ENCODE measurements at regions not wholly inside any gene's neighbourhood (a gene's known extent, or its start where the extent isn't known, plus 50 kb on each side); places are given as distances from the start of the nearest gene placed in this dataset.

DNA sequence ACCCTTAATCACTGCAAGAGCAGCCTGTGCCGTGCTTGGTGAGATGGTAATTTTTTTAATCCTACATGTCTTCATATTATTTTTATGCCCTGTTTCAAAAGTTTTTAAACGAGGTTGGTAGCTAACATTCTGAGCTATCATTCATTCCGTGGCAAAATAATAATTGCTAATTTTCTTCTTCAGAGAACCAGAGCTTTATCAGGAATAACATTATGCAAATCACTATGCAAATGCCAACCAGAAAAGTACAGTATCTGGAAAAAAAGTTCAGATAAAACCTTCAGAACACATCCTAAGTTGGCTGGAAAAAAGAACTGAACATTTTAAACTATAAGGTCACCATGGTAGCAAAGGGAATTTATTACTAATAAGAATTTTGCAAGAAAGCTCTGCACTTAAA, 165.1 kb upstream of the NABP1 start:
- TF ChIP-seq, protein P1, sequence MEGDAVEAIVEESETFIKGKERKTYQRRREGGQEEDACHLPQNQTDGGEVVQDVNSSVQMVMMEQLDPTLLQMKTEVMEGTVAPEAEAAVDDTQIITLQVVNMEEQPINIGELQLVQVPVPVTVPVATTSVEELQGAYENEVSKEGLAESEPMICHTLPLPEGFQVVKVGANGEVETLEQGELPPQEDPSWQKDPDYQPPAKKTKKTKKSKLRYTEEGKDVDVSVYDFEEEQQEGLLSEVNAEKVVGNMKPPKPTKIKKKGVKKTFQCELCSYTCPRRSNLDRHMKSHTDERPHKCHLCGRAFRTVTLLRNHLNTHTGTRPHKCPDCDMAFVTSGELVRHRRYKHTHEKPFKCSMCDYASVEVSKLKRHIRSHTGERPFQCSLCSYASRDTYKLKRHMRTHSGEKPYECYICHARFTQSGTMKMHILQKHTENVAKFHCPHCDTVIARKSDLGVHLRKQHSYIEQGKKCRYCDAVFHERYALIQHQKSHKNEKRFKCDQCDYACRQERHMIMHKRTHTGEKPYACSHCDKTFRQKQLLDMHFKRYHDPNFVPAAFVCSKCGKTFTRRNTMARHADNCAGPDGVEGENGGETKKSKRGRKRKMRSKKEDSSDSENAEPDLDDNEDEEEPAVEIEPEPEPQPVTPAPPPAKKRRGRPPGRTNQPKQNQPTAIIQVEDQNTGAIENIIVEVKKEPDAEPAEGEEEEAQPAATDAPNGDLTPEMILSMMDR (IDR thresholded peaks at IDR 0.05) = no peak
- TF ChIP-seq POLR2A (IDR thresholded peaks at IDR 0.05) (no peak), POLR2AphosphoS5 (IDR thresholded peaks at IDR 0.05) (no peak)
- DNase-seq (ENCODE audit: low spot score) = no peak
- intact Hi-C loops (cut with DNase I) = no loop called here
- Histone ChIP-seq H3K27me3 (replicated peaks; ENCODE audit: insufficient read depth) (no peaks in the 10 kb centered on the region), H3K4me1 (replicated peaks) (no peaks in the 10 kb centered on the region), H3K4me3 (no peak overlapping the region), H3K36me3 (no peaks in the 10 kb centered on the region), H3K27ac (no peak overlapping the region), H3K9me3 (no peaks in the 10 kb centered on the region)
- 81% methylated on average over 3 of the region's 3 CpGs for WGBS

DNA sequence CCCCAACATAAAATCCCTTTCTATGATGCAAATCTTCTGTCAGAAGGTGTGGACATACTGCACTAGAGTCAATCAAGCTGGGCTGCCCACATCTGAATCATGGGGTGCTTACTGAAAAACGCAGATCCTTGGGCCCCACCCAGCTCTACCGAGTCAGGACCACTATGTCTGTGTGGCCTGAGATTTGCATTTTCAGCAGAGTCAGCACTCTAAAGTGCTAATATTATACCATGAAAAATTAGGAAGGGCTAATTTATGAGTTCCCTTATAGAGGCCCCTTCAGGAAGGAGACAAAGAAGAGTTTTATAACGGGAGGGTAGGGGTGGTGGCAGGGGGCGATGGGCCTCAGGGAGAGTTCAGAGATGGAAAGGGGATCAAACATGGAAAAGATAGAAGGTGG, 163.3 kb upstream of the NABP1 start:
- no peak for TF ChIP-seq POLR2A (IDR thresholded peaks at IDR 0.05)
- TF ChIP-seq, protein P1 (IDR thresholded peaks at IDR 0.05) = no peak
- TF ChIP-seq POLR2AphosphoS5 (IDR thresholded peaks at IDR 0.05) = no peak
- no peaks in the 10 kb centered on the region for H3K36me3 ChIP-seq
- no peak overlapping the region for H3K27ac ChIP-seq
- H3K4me1 ChIP-seq (replicated peaks) = no peaks in the 10 kb centered on the region
- no peak overlapping the region for H3K4me3 ChIP-seq
- intact Hi-C loops (cut with DNase I) = no loop called here
- H3K9me3 ChIP-seq = no peaks in the 10 kb centered on the region
- H3K27me3 ChIP-seq (replicated peaks; ENCODE audit: insufficient read depth) = no peaks in the 10 kb centered on the region
- 62% methylated on average over 3 of the region's 4 CpGs for WGBS
- DNase-seq (ENCODE audit: low spot score) = no peak

DNA sequence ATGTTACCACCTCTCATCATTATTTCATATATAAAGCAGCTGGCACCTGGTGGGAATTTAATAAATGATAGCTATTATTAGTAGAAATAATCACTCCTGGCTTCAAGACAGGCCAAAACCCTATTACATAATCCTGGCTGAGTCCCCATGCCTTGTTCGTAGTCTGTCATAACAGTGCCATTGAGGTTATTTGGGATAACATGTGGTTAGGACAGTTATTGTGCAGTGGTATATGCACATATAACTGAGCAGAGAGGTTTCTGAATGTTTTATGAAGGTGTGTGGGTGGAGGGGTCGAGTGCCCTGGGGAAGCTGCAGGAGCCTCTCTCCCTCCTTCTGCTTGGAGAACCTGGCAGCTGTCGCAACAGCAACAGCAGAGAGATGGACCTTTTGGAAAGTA, 162.4 kb upstream of the NABP1 start:
- WGBS = 67% methylated on average over 3 of the region's 3 CpGs
- Histone ChIP-seq H3K4me3 (no peak overlapping the region), H3K27ac (no peak overlapping the region), H3K4me1 (replicated peaks) (no peaks in the 10 kb centered on the region), H3K27me3 (replicated peaks; ENCODE audit: insufficient read depth) (no peaks in the 10 kb centered on the region), H3K36me3 (no peaks in the 10 kb centered on the region), H3K9me3 (no peaks in the 10 kb centered on the region)
- intact Hi-C loops (cut with DNase I) = no loop called here
- no peak for DNase-seq (ENCODE audit: low spot score)
- TF ChIP-seq POLR2A (IDR thresholded peaks at IDR 0.05) = no peak
- no peak for TF ChIP-seq POLR2AphosphoS5 (IDR thresholded peaks at IDR 0.05)
- TF ChIP-seq, protein P1 (IDR thresholded peaks at IDR 0.05) = no peak

DNA sequence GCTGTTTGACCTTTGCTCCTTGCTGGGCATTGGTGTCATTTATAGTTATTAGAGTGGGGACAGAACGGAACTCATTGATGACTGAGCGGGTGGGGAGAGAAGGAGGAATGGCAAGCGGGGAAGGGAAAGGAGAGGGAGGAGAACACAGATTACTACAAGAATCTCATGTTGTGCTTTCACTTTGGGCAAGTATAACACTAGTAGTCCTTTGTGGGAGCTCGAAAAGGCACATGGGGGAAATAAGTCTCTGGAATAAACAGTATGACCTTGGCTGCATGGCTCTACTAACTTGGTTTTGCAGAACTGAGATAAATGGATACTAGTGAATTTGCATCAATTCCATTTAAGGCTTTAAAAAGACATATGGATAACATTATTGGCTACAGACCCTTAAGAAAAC, 161.7 kb upstream of the NABP1 start:
- H3K4me3 ChIP-seq = no peak overlapping the region
- no peaks in the 10 kb centered on the region for H3K4me1 ChIP-seq (replicated peaks)
- TF ChIP-seq POLR2AphosphoS5 (IDR thresholded peaks at IDR 0.05) = no peak
- TF ChIP-seq, protein P1 (IDR thresholded peaks at IDR 0.05) = no peak
- no peak for TF ChIP-seq POLR2A (IDR thresholded peaks at IDR 0.05)
- H3K9me3 ChIP-seq = no peaks in the 10 kb centered on the region
- no peak overlapping the region for H3K27ac ChIP-seq
- no peaks in the 10 kb centered on the region for H3K27me3 ChIP-seq (replicated peaks; ENCODE audit: insufficient read depth)
- no peak for DNase-seq (ENCODE audit: low spot score)
- intact Hi-C loops (cut with DNase I) = no loop called here
- H3K36me3 ChIP-seq = no peaks in the 10 kb centered on the region
- WGBS = 82% methylated on average over 4 of the region's 4 CpGs

DNA sequence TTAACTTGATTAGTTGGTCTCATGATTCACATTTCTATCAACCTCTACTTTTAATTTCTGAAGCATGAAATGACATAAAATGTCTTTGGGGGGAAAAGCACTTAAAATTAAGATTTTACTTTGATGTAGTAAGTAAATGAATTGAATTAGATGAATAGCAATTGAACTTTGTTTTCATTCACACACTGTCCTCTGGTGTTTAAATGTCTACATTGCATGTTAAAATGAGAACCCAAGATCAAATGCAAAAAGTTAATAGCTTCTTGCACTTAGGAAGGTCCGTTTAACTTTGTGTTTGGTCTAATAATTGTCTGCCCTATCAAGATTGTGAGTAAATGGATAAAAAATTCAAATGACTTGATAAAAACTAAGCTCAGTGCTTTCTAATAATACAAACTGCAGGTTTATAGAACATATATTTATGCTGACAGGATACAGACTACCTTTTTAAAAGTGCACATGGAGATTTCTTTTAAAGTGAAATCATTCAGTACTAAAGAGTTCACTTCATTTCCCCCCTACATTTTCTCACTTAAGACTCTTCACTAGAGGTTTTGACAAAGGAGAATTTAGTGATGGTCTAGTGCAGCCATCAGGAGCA, 156.2 kb upstream of the NABP1 start:
- no peak for DNase-seq (ENCODE audit: low spot score)
- Histone ChIP-seq H3K4me3 (no peak overlapping the region), H3K9me3 (no peaks in the 10 kb centered on the region), H3K36me3 (no peaks in the 10 kb centered on the region), H3K27ac (no peak overlapping the region), H3K27me3 (replicated peaks; ENCODE audit: insufficient read depth) (no peaks in the 10 kb centered on the region), H3K4me1 (replicated peaks) (no peaks in the 10 kb centered on the region)
- WGBS = 19% methylated on average over 1 of the region's 1 CpG
- TF ChIP-seq, protein P1 (IDR thresholded peaks at IDR 0.05) = peak; percentile 38 to 86 (median 74)
- no peak for TF ChIP-seq POLR2AphosphoS5 (IDR thresholded peaks at IDR 0.05)
- intact Hi-C loops (cut with DNase I) = loop anchor here (5.0 to 10.0 kb wide), 2 partner anchors 354 to 467 kb away; no protein-coding TSS in a partner anchor

Data from prostate gland (tissue), 2 donors.